GM19467 (cell line): ENCODE measurements at regions not wholly inside any gene's neighbourhood (a gene's known extent, or its start where the extent isn't known, plus 50 kb on each side); places are given as distances from the start of the nearest gene placed in this dataset.

Experiments used
- ATAC-seq: cut with Tn5 transposase; IDR thresholded peaks from one replicate; pipeline ENCODE4 v1.9.1; 2021; ENCODE audit warnings: mild to moderate bottlenecking, moderate library complexity; ENCODE audit not compliant: unreplicated experiment

- ATAC-seq, result peak; percentile 76
Observed at GRCh38 chr13:62357887-62358645, 942.4 kb upstream of the PCDH20 start.

GRCh38 chr13:62356977-62357376 lies 941.3 kb upstream of the PCDH20 start:
- no peak for ATAC-seq

GRCh38 chr13:62337109-62337880 lies 921.6 kb upstream of the PCDH20 start:
- ATAC-seq, result no peak

GRCh38 chr13:62336507-62336906 lies 920.9 kb upstream of the PCDH20 start:
- no peak for ATAC-seq

GRCh38 chr13:62333466-62333865 lies 917.8 kb upstream of the PCDH20 start:
- no peak for ATAC-seq

- no peak for ATAC-seq
Observed at GRCh38 chr13:62331384-62331783, 915.7 kb upstream of the PCDH20 start.

- ATAC-seq, result no peak
Observed at GRCh38 chr13:62327367-62327766, 911.7 kb upstream of the PCDH20 start.

GRCh38 chr13:62324842-62325241 lies 909.2 kb upstream of the PCDH20 start:
- no peak for ATAC-seq

- ATAC-seq, result no peak
Observed at GRCh38 chr13:62321895-62322294, 906.2 kb upstream of the PCDH20 start.

- no peak for ATAC-seq
Observed at GRCh38 chr13:62321139-62321538, 905.5 kb upstream of the PCDH20 start.

GRCh38 chr13:62320129-62321108 lies 904.8 kb upstream of the PCDH20 start:
- no peak for ATAC-seq

- no peak for ATAC-seq
Observed at GRCh38 chr13:62309904-62310303, 894.3 kb upstream of the PCDH20 start.

- peak; percentile 86 for ATAC-seq
Observed at GRCh38 chr13:62305756-62306155, 890.1 kb upstream of the PCDH20 start.

GRCh38 chr13:62302341-62302740 lies 886.7 kb upstream of the PCDH20 start:
- ATAC-seq, result no peak

- no peak for ATAC-seq
Observed at GRCh38 chr13:62299988-62300387, 884.3 kb upstream of the PCDH20 start.

GRCh38 chr13:62296812-62297211 lies 881.2 kb upstream of the PCDH20 start:
- ATAC-seq, result no peak

- ATAC-seq, result no peak
Observed at GRCh38 chr13:62294244-62294643, 878.6 kb upstream of the PCDH20 start.

GRCh38 chr13:62292714-62293480 lies 877.2 kb upstream of the PCDH20 start:
- no peak for ATAC-seq

- ATAC-seq, result no peak
Observed at GRCh38 chr13:62290542-62290941, 874.9 kb upstream of the PCDH20 start.

GRCh38 chr13:62287764-62288163 lies 872.1 kb upstream of the PCDH20 start:
- no peak for ATAC-seq
